SK-N-SH treated with all-trans-retinoic acid at 6 μM for 48 hours (cell line): ENCODE measurements at regions not wholly inside any gene's neighbourhood (a gene's known extent, or its start where the extent isn't known, plus 50 kb on each side); places are given as distances from the start of the nearest gene placed in this dataset.

Source experiments
- OSR1 ChIP-seq: fragments of 250-450 bp; sonication (Bioruptor Pico); IDR thresholded peaks from 2 replicates; pipeline ENCODE4 v1.8.0; 2022; ENCODE audit warnings: moderate library complexity, mild to moderate bottlenecking, inconsistent platforms
- TOX ChIP-seq: fragments of 250-450 bp; sonication (Bioruptor Pico); IDR thresholded peaks from 2 replicates; pipeline ENCODE4 v1.8.0; 2021; ENCODE audit warnings: mild to moderate bottlenecking, moderate library complexity, borderline replicate concordance

- TF ChIP-seq TOX (no peak), OSR1 (CRISPR knock-in tag) (no peak)
These were observed 170.4 kb upstream of the BCOR start for GRCh38 chrX:40268188-40268520.
